ENCODE measurements at regions not wholly inside any gene's neighbourhood (a gene's known extent, or its start where the extent isn't known, plus 50 kb on each side); places are given as distances from the start of the nearest gene placed in this dataset.

DNA sequence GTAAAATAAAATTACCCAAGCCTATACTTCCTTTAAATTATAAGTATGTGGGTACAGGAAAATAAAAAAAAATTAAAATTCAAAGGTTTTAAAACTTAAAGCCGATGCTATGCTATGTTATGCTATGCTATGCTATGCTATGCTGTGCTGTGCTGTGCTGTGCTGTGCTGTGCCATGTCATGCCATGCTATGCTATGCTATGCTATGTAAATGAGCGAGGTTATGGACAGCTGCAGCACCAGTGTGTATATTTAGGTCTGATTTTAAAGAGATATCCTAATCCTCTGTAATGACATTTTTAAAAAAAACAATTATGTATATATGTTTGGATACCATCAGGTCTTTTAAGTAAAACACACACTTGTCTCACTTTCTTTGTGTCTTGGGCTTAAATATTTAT, 1822.0 kb upstream of the SEL1L start:
- TF ChIP-seq, protein P1, sequence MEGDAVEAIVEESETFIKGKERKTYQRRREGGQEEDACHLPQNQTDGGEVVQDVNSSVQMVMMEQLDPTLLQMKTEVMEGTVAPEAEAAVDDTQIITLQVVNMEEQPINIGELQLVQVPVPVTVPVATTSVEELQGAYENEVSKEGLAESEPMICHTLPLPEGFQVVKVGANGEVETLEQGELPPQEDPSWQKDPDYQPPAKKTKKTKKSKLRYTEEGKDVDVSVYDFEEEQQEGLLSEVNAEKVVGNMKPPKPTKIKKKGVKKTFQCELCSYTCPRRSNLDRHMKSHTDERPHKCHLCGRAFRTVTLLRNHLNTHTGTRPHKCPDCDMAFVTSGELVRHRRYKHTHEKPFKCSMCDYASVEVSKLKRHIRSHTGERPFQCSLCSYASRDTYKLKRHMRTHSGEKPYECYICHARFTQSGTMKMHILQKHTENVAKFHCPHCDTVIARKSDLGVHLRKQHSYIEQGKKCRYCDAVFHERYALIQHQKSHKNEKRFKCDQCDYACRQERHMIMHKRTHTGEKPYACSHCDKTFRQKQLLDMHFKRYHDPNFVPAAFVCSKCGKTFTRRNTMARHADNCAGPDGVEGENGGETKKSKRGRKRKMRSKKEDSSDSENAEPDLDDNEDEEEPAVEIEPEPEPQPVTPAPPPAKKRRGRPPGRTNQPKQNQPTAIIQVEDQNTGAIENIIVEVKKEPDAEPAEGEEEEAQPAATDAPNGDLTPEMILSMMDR (IDR thresholded peaks at IDR 0.05), result no peak
- no peak for TF ChIP-seq POLR2AphosphoS5 (IDR thresholded peaks at IDR 0.05)
- TF ChIP-seq POLR2A (IDR thresholded peaks at IDR 0.05), result no peak
- no peak for TF ChIP-seq EP300 (IDR thresholded peaks at IDR 0.05)

Measured in upper lobe of left lung (tissue), 4 donors.